H1 (cell line): ENCODE measurements at regions not wholly inside any gene's neighbourhood (a gene's known extent, or its start where the extent isn't known, plus 50 kb on each side); places are given as distances from the start of the nearest gene placed in this dataset.

Experiments
- BCL11A ChIP-seq, 2 experiments: IDR thresholded peaks; one replicate each; pipeline ENCODE4 v1.6.1; 2011; ENCODE audit warnings: low read depth in 2 of 2, low read length in 2 of 2, mild to moderate bottlenecking in 2 of 2
- BRCA1 ChIP-seq: IDR thresholded peaks from 2 replicates; pipeline ENCODE4 v1.6.1; 2012; ENCODE audit warnings: low read depth, low read length, improper control_type of control experiment
- GTF2F1 ChIP-seq: IDR thresholded peaks from 2 replicates; pipeline ENCODE4 v1.6.1; 2012; ENCODE audit warnings: low read depth, low read length, improper control_type of control experiment, borderline replicate concordance
- POLR2A ChIP-seq, 2 experiments: IDR thresholded peaks; 1 replicate in 1 of 2; 2 replicates in 1 of 2; pipeline ENCODE4 v1.6.1; 2011; ENCODE audit warnings: low read depth in 2 of 2, low read length in 2 of 2, mild to moderate bottlenecking in 2 of 2; ENCODE audit errors: control extremely low read depth in 1 of 2
- YY1 ChIP-seq: IDR thresholded peaks from 2 replicates; pipeline ENCODE4 v1.6.1; 2011; ENCODE audit warnings: low read depth, mild to moderate bottlenecking, low read length

GRCh38 chr2:150256736-150257135 lies 230.7 kb downstream of the RND3 start (continued):
- TF ChIP-seq BRCA1 (no peak), POLR2A (IDR thresholded peaks at IDR 0.05; ENCODE audit: control extremely low read depth in 1 of 2, low read depth in 2 of 2, low read length in 2 of 2) (no peak), YY1 (no peak), GTF2F1 (no peak), BCL11A (IDR thresholded peaks at IDR 0.05; ENCODE audit: low read depth in 2 of 2, low read length in 2 of 2) (no peak)
